ENCODE measurements at regions not wholly inside any gene's neighbourhood (a gene's known extent, or its start where the extent isn't known, plus 50 kb on each side); places are given as distances from the start of the nearest gene placed in this dataset.
"Not testable (repeated sequence)": the region's sequence is repeated elsewhere in the genome, so short reads cannot be mapped to it uniquely, and the experiment has no call there.

GRCh38 chr10:117815816-117816215 is 230.9 kb downstream of the RAB11FIP2 start:
- TF ChIP-seq CTCF (IDR thresholded peaks at IDR 0.05; ENCODE audit: extremely low read depth in 1 of 2, insufficient read depth in 1 of 2, low read depth in 1 of 2, low read length in 2 of 2); GATA2 (IDR thresholded peaks at IDR 0.05; ENCODE audit: insufficient read depth, insufficient read length, low read depth, low read length): not testable (repeated sequence)

All from endothelial cell of umbilical vein (primary cell).